Dendritic cell treated with granulocyte-macrophage colony-stimulating factor and Interleukin-4, amounts not matched to agents 40 ng/mL and 50 ng/mL, for 4 days (primary cell): ENCODE measurements at regions not wholly inside any gene's neighbourhood (a gene's known extent, or its start where the extent isn't known, plus 50 kb on each side); places are given as distances from the start of the nearest gene placed in this dataset.
"Not testable (repeated sequence)": the region's sequence is repeated elsewhere in the genome, so short reads cannot be mapped to it uniquely, and the experiment has no call there.

ENCODE experiments used
- H3K27ac Mint-ChIP-seq: one replicate; pipeline ENCODE4 v1.8.0; 2022; ENCODE audit warnings: mild to moderate bottlenecking, mixed read lengths
- H3K27me3 Mint-ChIP-seq: one replicate; pipeline ENCODE4 v1.8.0; 2022; ENCODE audit warnings: mild to moderate bottlenecking, mixed read lengths
- H3K36me3 Mint-ChIP-seq: one replicate; pipeline ENCODE4 v1.8.0; 2022; ENCODE audit warnings: low read depth, mixed read lengths
- H3K4me1 Mint-ChIP-seq: one replicate; pipeline ENCODE4 v1.8.0; 2022; ENCODE audit warnings: low read depth, mixed read lengths
- H3K4me3 Mint-ChIP-seq: one replicate; pipeline ENCODE4 v1.8.0; 2022; ENCODE audit warnings: mild to moderate bottlenecking, moderate library complexity, mixed read lengths
- H3K9me3 Mint-ChIP-seq: one replicate; pipeline ENCODE4 v1.8.0; 2022; ENCODE audit warnings: mixed read lengths
- intact Hi-C: fragments of 100-400 bp; cut with micrococcal nuclease; formaldehyde crosslinking; loops from one replicate; pipeline ENCODE4 v1.15.0; 2022

GRCh38 chr3:89034723-89035122 is 72.7 kb upstream of the EPHA3 start:
- H3K4me3 Mint-ChIP-seq, H3K4me1 Mint-ChIP-seq, intact Hi-C loops, H3K27me3 Mint-ChIP-seq, H3K27ac Mint-ChIP-seq, H3K36me3 Mint-ChIP-seq: not testable (repeated sequence)
- H3K9me3 Mint-ChIP-seq, result peaks cover 31% of the 10 kb centered on the region

GRCh38 chr3:89038869-89039268 is 68.6 kb upstream of the EPHA3 start:
- no peak overlapping the region for H3K4me3 Mint-ChIP-seq
- no peaks in the 10 kb centered on the region for H3K4me1 Mint-ChIP-seq
- H3K27ac Mint-ChIP-seq, result no peak overlapping the region
- intact Hi-C loops, result no loop called here
- H3K36me3 Mint-ChIP-seq, result no peaks in the 10 kb centered on the region
- H3K27me3 Mint-ChIP-seq, result peaks cover 2% of the 10 kb centered on the region
- H3K9me3 Mint-ChIP-seq, result peaks cover 31% of the 10 kb centered on the region

DNA sequence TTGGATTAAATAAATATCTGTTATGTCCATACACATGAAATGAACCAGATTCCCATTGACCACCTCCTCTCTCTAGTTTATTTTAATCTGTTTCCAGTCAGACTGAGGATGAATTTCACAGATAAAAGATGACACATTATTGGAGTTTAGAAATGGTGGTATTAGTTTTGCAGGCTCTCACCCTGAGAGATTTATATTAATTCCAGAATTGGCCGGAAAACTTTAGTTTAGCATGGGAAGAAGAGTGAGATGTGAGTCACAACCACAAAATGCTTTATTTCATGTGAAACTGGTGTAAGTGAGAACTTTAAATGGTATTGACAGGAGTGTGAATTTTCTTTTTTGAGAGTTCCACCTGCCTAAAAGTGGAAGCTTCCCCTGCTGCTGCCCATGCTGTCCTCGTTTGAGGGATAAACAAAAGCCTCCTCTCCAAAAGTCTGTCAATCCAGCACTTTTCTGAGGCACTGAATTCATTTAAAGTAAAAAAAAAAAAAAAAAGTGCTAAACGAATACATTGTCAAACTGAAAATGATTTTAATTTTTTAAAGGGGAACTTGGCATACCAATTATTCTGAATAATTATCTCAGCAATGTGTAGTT is 65.1 kb upstream of the EPHA3 start:
- Mint-ChIP-seq H3K9me3 (peaks cover 9% of the 10 kb centered on the region), H3K27me3 (peaks cover 2% of the 10 kb centered on the region), H3K27ac (no peak overlapping the region), H3K4me3 (no peak overlapping the region), H3K36me3 (no peaks in the 10 kb centered on the region), H3K4me1 (no peaks in the 10 kb centered on the region)
- intact Hi-C loops, result no loop called here

- Mint-ChIP-seq H3K27ac (no peak overlapping the region), H3K4me1 (no peaks in the 10 kb centered on the region), H3K36me3 (no peaks in the 10 kb centered on the region), H3K4me3 (no peak overlapping the region), H3K27me3 (peaks cover 2% of the 10 kb centered on the region), H3K9me3 (no peaks in the 10 kb centered on the region)
- intact Hi-C loops, result no loop called here
Observed at GRCh38 chr3:89043406-89043932, 64.0 kb upstream of the EPHA3 start.

GRCh38 chr3:89046661-89047060 is 60.8 kb upstream of the EPHA3 start:
- peaks cover 2% of the 10 kb centered on the region for H3K27me3 Mint-ChIP-seq
- no peak overlapping the region for H3K27ac Mint-ChIP-seq
- H3K36me3 Mint-ChIP-seq, result no peaks in the 10 kb centered on the region
- no peaks in the 10 kb centered on the region for H3K9me3 Mint-ChIP-seq
- no peaks in the 10 kb centered on the region for H3K4me1 Mint-ChIP-seq
- H3K4me3 Mint-ChIP-seq, result no peak overlapping the region
- intact Hi-C loops, result no loop called here

DNA sequence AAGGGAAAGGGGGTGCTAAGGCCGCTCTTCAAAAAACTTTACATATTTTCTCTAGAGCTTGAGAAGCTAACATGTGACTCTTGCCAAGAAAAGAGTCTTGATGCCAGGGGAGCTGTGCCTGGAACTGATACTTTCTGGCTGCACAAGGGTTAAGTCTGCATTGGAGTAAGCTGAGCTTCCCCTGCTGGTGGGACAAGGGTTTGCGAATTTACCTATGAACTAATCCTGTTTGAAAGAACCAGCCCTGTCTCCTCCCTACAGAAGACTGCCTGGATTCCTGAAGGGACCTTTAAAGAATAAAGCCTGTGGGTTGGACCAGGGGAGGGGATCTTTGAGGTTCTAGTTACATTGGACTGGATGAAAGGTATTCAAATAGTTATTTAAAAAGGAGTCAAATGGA is 58.3 kb upstream of the EPHA3 start:
- Mint-ChIP-seq H3K27me3 (no peaks in the 10 kb centered on the region), H3K27ac (no peak overlapping the region), H3K4me3 (no peak overlapping the region), H3K9me3 (no peaks in the 10 kb centered on the region), H3K36me3 (no peaks in the 10 kb centered on the region), H3K4me1 (no peaks in the 10 kb centered on the region)
- intact Hi-C loops, result no loop called here

GRCh38 chr3:89052386-89052785 is 55.0 kb upstream of the EPHA3 start:
- Mint-ChIP-seq H3K4me3 (no peak overlapping the region), H3K27me3 (no peaks in the 10 kb centered on the region), H3K9me3 (peaks cover 9% of the 10 kb centered on the region), H3K4me1 (no peaks in the 10 kb centered on the region), H3K36me3 (no peaks in the 10 kb centered on the region), H3K27ac (no peak overlapping the region)
- intact Hi-C loops, result no loop called here

GRCh38 chr3:89057398-89057797 is 50.0 kb upstream of the EPHA3 start:
- no peaks in the 10 kb centered on the region for H3K36me3 Mint-ChIP-seq
- peaks cover 9% of the 10 kb centered on the region for H3K9me3 Mint-ChIP-seq
- no peak overlapping the region for H3K4me3 Mint-ChIP-seq
- H3K4me1 Mint-ChIP-seq, result no peaks in the 10 kb centered on the region
- no peaks in the 10 kb centered on the region for H3K27me3 Mint-ChIP-seq
- intact Hi-C loops, result no loop called here
- no peak overlapping the region for H3K27ac Mint-ChIP-seq
